GM21381 (cell line): ENCODE measurements at regions not wholly inside any gene's neighbourhood (a gene's known extent, or its start where the extent isn't known, plus 50 kb on each side); places are given as distances from the start of the nearest gene placed in this dataset.
"Not testable (repeated sequence)": the region's sequence is repeated elsewhere in the genome, so short reads cannot be mapped to it uniquely, and the experiment has no call there.

Experiments
- ATAC-seq: cut with Tn5 transposase; IDR thresholded peaks from one replicate; pipeline ENCODE4 v1.9.1; 2021; ENCODE audit warnings: mild to moderate bottlenecking, moderate library complexity; ENCODE audit not compliant: unreplicated experiment

GRCh38 chr3:24683090-24683489 is 188.4 kb upstream of the THRB start:
- no peak for ATAC-seq

- ATAC-seq, result no peak
Measured at GRCh38 chr3:24683633-24684384, 189.2 kb upstream of the THRB start.

DNA sequence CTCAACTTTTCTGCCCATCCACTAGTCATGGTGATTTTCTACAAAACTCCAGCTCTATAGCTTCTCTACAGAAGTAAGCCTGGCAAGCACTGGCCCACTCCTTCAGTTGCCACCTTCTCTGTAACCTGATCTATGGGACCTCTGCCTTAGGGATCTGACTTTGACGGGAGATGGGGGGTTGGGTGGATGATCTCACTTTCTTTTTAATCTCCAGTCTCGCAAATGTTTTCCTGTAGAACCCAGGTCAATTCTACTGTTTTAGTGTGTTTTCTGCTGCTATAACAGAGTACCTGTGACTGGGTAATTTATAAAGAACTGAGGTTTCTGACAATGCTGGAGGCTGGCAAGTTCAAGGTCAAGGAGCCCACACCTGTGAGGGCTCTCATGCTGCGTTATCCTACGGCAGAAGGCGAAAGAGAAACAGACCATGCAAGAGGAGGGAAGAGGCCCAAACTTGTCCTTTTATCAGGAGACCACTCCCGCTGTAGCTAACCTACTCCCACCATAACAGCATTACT is 189.9 kb upstream of the THRB start:
- no peak for ATAC-seq

DNA sequence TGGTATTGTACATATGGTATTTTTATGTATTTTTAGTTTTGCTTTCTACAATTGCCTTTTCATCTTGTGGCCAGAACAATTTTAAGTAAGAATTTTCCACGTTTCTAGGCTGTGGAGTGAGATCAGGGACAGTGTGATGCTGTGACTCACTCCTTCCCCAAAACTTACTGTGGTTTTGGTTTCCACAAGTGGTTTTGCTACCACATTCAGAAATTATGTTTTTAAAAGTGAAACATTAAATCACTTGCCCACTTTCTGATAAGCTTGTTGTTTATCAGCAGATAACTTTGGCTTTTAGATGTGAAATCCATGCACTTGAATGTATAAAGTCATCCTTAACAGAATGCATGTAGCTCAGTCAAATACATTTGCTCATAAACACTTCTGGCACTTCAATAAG is 192.2 kb upstream of the THRB start:
- no peak for ATAC-seq

DNA sequence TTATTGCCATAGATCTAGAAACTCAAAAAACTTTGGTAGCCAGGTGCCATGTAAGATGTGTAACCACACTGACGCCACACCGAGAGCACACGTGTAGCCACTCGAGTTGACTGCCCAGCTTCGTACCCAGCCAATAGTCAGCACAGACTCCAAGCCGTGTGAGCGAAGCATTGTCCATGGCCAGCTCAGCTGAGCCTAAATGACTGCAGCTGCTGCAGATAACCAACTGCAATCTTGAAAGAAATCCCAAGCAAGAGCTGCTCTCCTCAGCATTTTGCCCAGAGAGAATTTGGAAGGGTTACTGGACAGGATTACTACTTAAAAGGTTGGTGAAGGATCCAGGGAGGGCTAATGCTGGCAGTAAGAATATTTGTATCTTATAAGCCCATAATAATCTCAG is 193.0 kb upstream of the THRB start:
- no peak for ATAC-seq

DNA sequence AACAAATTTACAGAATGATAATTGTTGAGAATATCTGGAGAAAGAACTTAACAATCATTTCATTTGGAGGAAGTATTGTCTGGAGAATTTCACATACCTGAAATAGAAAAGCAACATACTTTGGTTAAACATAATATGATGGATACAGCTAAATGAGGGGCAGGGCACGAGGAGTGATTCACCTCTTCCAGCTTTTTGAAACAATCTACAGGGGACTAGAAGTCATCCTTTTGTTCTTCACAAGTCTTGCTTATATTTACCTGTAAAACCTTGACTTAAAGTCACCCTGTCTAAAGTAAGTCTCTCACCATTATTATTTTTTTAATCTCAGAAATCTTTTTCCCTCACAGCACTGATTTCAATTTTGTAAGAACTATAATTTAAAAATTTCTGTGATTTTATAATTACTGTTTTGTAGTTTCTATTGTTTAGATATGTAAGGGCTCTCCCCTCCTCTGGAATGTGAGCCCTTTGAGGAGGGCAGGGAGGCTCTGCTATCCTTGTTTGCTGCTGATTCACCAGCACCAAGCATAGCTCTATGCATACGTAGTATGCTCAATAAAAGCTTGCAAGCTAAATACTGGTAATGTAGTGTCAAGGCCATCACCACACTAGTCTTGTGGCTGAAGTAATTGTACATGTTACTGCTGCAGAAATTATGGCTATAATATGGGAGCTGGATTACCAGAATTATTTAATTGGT is 193.9 kb upstream of the THRB start:
- no peak for ATAC-seq

DNA sequence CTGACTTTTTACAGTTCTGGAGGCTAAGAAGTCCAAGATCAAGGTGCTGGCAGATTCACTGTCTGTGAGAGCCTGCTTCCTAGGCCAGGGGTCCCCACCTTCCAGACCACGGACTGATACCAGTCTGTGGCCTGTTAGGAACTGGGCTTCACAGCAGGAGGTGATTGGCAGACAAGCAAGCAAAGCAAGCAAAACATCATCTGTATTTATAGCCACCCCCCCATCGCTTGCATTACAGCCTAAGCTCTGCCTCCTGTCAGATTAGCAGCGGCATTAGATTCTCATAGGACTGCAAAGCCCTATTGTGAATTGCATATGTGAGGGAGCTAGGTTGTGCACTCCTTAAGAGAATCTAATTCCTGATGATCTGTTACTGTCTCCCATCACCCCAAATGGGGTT is 194.7 kb upstream of the THRB start:
- ATAC-seq, result no peak

GRCh38 chr3:24690777-24691176 is 196.1 kb upstream of the THRB start:
- ATAC-seq, result no peak

DNA sequence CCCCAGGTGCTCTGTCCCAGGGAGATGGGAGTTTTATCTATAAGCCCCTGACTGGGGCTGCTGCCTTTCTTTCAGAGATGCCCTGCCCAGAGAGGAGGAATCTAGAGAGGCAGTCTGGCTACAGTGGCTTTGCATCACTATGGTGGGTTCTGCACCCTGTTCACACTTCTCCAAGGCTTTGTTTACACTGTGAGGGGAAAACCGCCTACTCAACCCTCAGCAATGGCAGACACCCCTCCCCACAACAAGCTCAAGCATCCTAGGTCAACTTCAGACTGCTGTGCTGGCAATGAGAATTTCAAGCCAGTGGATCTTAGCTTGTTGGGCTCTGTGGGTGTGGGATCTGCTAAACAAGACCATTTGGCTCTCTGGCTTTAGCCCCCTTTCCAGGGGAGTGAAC is 204.4 kb upstream of the THRB start:
- not testable (repeated sequence) for ATAC-seq

- ATAC-seq, result no peak
Measured at GRCh38 chr3:24704496-24704895, 209.8 kb upstream of the THRB start.

- ATAC-seq, result no peak
Measured at GRCh38 chr3:24707936-24708335, 213.3 kb upstream of the THRB start.

- no peak for ATAC-seq
Measured at GRCh38 chr3:24709956-24710355, 215.3 kb upstream of the THRB start.

GRCh38 chr3:24713516-24713915 is 218.9 kb upstream of the THRB start:
- ATAC-seq, result no peak

DNA sequence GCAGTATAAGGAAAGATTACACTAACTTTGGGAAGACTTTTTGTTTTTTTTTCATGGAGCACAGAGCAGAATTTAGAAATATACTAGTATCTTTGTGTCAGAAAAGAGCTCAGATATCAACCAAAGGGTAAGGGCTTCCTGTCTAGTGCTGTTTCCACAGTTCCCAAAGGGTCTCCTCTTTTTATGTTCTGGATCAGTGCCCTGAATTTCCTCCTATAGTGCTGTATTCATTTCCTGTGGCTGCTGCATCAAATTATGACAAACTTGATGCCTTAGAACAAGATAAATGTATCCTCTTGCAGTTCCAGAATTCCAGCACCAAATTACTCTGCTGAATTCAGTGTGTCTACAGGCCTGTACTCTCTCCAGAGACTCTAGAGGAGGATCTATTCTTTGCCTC is 219.8 kb upstream of the THRB start:
- ATAC-seq, result no peak

DNA sequence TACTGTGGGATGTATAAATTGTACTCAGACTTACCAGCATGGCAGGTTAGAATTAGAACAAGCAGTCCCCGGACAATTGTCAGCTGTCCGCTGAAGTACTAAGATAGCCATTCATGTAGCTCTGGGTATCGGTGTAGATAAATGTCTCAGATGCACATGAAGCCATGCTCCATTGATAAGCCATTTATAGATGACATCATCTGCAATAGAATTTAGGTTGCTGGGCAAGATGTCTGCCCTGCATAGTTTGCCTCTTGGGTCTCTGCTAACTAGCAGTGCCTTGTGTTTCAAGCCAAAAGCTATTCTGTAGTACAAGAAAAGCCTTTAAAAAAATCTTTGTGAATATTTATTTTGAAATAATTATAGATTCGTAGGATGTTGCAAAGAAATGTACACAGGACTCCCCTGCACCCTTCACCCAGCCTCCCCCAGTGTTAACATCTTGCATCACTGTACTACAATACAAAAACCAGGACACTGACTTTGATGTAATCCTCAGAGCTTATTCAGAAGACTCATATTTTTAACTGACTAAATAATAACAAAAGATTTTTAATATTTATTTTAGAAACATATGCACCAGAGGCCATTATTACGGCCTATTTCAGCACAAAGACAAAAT is 220.6 kb upstream of the THRB start:
- ATAC-seq, result no peak

DNA sequence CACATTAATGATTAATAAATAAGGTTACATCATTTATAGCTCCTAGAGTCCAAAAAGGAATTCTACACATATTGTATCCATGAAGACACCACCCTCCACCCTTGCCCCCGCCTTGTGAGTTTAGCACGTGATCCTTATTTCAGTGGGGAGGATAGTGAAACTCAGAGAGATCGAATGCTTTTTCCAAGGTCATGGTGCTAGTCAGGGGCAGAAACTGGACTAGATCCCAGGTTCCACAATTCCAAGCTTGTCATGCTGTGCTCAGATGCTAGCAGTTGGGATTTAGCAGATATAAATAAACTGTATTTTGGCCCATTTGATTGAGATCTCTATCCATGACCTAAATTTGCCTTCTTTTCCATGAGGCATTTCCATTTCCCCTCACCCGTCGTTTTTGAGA is 227.4 kb upstream of the THRB start:
- no peak for ATAC-seq

GRCh38 chr3:24725514-24726255 is 231.0 kb upstream of the THRB start:
- ATAC-seq, result no peak

- ATAC-seq, result no peak
Measured at GRCh38 chr3:24726423-24726822, 231.8 kb upstream of the THRB start.

DNA sequence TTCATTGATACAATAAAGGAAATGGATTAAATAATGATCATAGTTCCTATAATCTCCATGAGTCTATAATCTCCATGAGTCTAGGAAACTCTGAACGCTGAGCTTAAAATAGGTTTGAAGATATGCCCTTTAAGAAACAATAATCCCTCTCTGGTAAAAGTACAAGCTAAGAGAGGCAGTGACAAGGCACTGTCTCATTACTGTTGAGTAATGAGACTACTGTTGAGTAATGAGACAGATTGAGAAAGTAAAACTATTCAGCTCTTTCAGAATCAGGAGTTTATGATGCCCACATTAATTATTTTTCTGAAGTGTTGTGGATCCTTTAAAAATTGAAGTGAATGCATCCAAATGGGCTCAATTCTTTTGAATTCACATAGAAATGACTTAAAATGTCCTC is 235.5 kb upstream of the THRB start:
- no peak for ATAC-seq

GRCh38 chr3:24734019-24734418 is 239.4 kb upstream of the THRB start:
- no peak for ATAC-seq

DNA sequence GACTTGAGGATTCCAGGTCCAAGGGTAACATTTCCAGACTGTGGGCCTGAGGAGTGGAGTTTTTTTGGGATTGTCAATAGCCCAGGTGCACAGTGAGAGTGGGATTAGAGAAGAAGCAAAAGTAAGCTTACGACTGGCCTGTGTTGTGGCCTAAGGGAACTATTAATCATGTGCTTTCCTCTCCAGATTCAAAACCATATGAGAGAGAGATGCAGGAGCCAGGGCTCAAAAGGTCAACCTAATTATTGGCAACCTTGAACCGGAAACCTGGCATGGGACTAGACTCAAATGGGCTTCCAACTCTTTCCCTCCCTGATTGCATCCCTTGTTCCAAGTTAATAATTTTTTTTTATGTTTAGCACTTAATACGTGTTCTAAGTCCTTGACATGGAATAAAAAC is 242.1 kb upstream of the THRB start:
- no peak for ATAC-seq
